Gastroesophageal sphincter (tissue), 3 donors: ENCODE measurements at regions not wholly inside any gene's neighbourhood (a gene's known extent, or its start where the extent isn't known, plus 50 kb on each side); places are given as distances from the start of the nearest gene placed in this dataset.

Source experiments
- CTCF ChIP-seq, 4 experiments: fragments of 200-600 bp in 2 of 4; fragments of 450-650 bp in 2 of 4; sonication (generic) in 1 of 4; IDR thresholded peaks; one replicate each; pipeline ENCODE4 v1.5.1; 2017 to 2019; ENCODE audit warnings: antibody characterized with exemption in 4 of 4, mild to moderate bottlenecking in 2 of 4, moderate library complexity in 2 of 4
- EP300 ChIP-seq: sonication (generic); formaldehyde crosslinking; IDR thresholded peaks from one replicate; pipeline ENCODE4 v1.6.1; 2017; ENCODE audit warnings: antibody characterized with exemption, mild to moderate bottlenecking
- POLR2A ChIP-seq, 2 donors: fragments of 450-650 bp; IDR thresholded peaks; one replicate each; pipeline ENCODE4 v1.6.1; 2017; ENCODE audit warnings: antibody characterized with exemption in 2 of 2, mild to moderate bottlenecking in 2 of 2, moderate library complexity in 1 of 2
- POLR2AphosphoS5 ChIP-seq: sonication (generic); formaldehyde crosslinking; IDR thresholded peaks from one replicate; pipeline ENCODE4 v1.6.1; 2017; ENCODE audit warnings: antibody characterized with exemption

DNA sequence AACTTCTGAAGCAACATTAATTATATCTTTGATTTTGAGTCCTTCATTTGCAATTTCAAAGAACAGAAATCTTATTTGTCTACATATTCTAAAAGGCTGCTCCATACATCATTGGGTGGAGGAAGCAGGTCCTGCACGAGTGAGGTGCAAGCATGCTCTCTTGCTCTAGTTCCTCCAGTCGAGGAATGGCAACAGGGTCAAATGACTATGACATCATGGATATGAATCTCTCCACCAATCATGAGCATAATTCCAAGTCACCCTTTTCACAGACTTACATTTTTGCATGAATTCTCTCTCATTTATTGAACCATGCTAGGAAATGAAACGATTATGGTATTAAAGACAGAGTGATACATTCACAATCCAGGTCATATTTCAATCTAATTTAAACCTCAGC is 608.8 kb upstream of the SOX11 start:
- no peak for TF ChIP-seq CTCF (IDR thresholded peaks at IDR 0.05)
- TF ChIP-seq POLR2AphosphoS5: no peak
- no peak for TF ChIP-seq POLR2A (IDR thresholded peaks at IDR 0.05)
- no peak for TF ChIP-seq EP300
